SK-N-MC (cell line): ENCODE measurements at regions not wholly inside any gene's neighbourhood (a gene's known extent, or its start where the extent isn't known, plus 50 kb on each side); places are given as distances from the start of the nearest gene placed in this dataset.

Experiments
- EZH2 ChIP-seq: fragments of 200-600 bp; sonication (generic); IDR thresholded peaks from one replicate; pipeline ENCODE4 v1.6.1; 2017; ENCODE audit warnings: antibody characterized with exemption
- POLR2AphosphoS5 ChIP-seq: IDR thresholded peaks from 2 replicates; pipeline ENCODE4 v1.6.1; 2012; ENCODE audit warnings: mild to moderate bottlenecking, low read depth, low read length, borderline replicate concordance

- no peak for TF ChIP-seq POLR2AphosphoS5
- TF ChIP-seq EZH2 = no peak
These were observed 239.7 kb upstream of the KLF6 start for GRCh38 chr10:4024516-4025245.
